GM18870 (cell line): ENCODE measurements at regions not wholly inside any gene's neighbourhood (a gene's known extent, or its start where the extent isn't known, plus 50 kb on each side); places are given as distances from the start of the nearest gene placed in this dataset.

Experiments
- ATAC-seq: cut with Tn5 transposase; IDR thresholded peaks from one replicate; pipeline ENCODE4 v1.9.1; 2021; ENCODE audit warnings: moderate library complexity; ENCODE audit not compliant: unreplicated experiment

DNA sequence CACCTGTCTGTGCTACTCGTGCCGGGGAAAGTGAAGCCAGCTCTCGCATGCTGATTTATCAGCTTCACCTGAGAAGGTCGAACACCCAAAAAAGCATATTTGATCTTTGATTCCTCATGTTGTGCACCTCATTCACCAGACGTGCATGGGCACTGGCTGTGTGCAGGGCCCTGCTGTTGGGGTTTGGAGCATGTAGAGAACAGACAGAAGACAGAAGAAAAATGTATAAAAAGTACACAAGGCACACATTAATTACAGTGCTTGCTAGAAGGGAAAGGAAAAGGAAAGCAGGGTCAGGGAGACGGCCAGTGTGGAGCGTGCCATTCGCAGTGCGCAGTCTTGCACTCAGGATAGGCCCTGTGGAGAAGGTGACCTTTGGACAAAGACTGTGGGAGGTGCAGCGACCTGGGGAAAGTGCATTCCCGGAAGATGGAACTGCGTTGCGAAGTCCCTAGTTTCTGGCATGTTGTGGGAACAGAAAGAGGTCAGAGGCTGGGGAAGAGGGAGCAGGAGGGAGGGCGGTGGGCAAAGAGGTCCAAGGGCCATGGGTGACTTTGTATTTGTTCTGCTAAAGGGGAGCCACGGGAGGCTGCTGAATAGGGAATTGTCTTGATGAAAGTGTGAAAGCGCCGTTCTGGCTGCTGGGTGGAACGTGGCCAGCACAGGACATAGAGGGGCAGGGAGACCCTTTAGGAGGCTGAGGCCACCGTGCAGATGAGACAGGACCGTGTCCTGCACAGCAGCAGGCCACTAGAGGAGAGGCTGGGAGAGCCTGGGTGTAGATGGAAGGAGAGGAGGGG, 232.8 kb downstream of the GLRX3 start:
- no peak for ATAC-seq

DNA sequence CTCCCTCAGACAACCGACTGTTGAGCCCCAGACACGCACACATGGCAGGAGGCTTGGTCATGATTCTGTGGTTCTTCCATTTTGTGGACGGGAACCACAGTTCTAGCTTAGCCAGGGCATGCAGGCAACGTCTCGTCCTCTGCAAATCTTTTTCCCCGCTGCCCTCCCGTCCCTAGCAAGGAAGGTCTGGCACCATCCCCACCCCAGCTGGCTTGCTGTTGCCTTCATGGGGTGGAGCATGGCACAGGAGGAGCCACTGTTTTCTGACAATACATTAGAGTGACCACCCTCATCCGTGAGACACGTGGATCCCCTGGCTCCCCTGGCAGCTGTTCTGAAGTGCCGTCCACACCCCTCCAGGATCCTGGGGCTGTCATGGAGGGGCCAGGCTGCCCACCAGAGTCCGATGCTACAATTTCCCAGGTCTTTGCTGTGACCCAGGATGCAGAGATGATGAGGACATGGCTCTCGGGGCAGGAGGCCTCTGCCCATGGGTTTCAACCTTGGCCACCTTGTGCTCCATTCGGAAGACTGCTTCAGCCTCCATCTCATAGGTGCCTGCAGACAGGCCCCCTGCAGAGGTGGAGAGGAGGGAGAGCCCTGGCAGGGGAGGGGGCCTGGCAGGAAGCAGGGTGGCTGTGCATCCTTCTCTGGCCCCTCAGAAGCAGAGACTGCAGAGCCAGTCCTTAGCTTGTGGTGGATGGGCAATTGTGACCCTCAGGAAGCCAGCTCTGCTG, 233.6 kb downstream of the GLRX3 start:
- no peak for ATAC-seq

DNA sequence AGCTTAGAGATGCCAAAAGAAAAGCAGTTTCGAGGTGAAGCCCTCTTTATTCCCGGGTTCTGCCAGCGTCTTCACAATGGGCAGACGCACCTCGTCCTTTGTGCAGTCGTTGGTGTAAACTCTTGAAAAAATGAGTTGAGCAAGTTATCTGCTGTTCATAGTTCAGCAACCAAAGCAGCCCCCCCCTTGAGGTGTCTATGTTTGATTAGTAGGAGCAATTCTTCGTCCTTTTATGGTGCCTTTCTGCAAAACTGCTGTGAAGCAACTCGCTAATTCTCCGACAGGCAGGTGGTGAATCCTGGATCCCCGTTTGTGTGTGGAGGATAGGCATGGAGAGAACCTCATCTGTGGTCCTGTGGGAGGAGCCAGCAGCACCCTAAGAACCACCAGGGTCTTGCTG, 234.5 kb downstream of the GLRX3 start:
- ATAC-seq = no peak

DNA sequence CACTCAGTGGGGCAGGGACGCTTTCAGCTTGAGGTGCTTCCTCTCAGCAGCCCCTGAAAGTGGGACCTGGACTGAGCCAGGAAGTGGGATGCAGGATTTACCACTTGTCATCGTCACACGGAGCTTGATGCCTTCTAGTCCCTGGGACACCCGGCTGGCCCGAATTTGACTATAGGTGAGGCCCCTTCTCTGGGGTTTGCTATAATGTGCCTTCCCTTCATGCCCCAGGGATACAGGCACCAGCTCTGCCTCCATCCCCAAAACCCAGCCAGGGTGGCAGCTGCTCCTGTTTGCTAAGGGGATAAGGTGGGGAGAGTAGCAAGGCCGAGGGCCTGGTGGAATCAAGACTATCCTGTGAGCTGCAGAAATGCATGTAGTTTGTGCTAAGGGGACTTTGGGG, 235.0 kb downstream of the GLRX3 start:
- ATAC-seq = no peak

DNA sequence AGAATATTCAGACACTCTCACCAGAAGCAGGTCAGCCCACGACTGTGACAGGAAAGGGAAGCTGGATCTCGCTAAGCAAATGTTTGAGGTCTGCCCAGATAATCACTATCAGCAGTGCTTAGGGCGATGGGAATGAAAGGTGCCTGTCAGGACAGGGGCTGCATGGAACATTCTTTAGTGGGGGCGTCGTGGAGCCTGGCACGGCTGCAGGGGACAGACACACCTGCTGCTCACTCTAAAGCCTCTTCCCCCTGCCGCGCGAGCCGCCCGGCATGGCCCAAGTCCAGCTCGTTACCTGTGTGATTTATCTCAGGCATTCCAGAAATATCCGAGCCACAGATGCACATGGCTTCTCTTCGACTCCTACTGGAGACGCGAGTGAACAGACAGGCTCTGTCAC, 235.5 kb downstream of the GLRX3 start:
- ATAC-seq = no peak

DNA sequence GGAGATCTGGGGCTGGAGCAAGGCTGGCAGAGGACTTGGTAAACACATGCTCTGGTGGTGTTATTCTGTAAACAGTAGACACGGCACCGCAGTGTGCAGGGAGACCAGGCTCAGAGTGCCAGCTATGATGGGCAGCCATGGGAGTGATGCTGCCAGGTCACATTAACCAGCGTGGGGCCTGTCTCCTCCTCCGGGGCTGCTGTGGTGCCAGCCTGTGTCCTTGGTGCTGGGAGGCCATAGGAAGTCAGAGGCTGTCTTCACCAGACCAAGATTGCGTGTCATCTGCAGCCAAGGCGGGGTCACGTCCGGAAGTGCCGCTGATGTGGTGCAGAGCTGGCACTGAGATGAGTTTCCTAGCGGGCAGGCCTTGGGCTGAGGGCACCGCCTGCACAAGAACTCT, 236.0 kb downstream of the GLRX3 start:
- no peak for ATAC-seq

DNA sequence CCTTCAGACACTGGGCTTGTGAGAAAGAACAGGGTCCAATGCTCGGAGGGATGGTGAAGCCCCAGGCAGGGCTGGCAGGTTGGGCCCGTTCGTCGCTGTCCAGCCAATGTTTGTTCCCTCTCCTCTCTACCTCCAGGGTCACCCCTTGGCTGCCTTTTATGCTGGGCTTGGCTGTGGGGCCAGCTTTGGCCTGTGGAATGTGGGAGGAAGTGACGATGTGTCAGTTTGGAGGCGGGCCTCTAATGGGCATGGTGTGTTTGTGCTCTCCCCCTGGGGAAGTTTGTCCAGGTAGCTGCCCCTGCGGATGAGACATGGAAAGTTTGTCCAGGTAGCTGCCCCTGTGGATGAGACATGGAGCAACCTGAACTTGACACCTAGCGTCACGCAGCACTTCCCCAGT, 236.7 kb downstream of the GLRX3 start:
- no peak for ATAC-seq

DNA sequence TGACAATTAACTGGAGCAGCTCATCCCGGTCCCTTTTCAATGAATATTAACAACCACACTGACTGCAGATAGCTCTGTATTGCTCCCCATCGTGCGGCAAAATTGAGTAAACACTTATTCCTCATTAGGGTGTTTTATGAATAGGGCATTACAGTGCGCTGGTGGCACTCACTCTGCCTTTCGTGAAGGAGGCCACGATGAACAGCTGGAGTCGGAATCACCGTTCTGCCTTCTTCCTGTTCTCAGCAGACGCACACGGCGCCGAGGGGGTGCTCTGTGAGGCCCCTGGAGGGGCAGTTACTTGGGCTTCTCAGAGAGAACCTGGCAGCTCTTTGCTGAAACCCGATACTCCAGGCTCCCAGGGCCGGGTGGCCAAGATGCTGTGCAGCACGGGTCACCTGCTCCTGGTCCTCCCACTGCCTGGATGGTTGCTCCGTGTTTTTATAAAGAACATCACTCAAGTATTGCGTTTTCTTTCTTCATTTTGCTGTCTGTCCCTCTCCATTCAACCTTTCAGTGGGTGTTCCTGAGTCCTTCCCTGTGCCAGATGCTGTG, 241.9 kb downstream of the GLRX3 start:
- no peak for ATAC-seq

DNA sequence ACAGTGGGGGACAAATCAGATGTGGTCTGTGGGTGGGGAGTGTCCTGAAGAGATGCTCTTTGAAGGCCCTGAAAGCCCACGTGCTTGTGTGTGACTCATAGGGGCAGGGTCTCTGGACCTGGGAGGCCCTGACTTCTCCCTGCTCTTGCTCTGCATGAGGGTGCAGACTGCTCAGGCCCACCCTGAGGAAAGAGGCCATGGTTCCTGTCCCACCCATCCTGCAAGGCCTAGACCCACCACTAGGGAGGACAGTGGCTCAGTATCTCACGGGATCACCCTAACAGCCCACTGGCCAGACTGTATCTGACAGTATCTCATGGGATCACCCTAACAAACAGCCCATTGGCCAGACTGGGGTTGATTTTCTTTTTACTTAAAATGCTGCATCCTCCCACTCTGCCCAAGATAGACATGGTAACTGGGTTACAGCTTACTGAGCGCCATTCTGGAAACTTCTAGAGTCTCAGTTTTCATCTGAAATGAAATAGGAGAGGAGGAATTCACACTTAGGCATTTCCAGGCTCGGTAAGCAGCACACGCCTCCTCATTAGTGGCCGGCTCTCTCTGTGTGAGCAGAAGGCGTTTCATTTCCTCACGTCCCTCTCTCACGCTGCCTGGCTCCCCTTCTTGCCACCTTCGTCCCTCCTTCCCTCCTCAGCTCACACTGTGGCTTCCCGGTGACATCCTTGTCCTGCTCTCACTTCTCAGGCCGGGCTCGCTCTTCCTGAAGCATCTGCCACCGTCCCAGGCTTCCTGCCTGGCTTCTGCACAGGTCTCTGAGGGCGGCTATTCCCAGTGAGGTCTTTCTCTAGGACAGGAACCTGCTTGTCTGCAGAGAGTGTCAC, 242.6 kb downstream of the GLRX3 start:
- no peak for ATAC-seq

DNA sequence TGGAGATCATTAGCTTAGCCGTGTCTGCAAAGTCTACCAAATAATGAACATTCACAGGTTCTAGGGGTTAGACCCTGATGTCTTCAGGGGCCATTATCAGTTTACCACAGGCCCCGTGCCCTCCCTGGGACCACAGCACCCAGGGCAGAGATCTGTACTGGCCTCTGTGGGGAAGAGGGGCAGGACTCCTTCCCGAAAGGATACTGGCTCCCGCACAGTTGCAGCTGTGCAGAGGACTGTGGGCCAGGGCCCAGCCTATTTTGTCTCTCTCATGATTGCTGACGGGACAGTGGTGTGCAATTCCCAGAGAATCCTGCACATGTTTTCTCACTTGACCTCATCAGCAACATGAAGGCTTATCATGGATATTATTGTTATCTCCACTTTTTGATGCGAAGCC, 243.9 kb downstream of the GLRX3 start:
- ATAC-seq = no peak

DNA sequence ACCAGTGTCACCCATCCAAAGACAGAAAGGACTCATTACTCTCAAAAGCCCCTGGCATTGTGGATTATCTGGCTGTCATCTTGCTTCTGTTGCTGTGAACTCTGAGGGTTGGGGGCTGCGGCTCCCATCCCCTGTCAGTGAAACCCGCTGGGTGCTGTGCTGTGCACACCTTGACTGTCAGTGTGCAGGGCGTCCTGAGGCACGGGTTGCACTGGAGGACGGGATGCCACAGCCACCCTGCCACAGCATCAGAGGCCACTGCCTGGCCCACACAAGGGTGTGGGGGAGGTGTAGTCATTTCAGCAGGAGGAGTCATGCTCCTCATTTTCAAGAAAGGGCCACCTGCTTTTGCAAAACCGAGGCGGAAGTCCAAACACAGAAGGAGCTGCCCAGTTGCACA, 245.8 kb downstream of the GLRX3 start:
- no peak for ATAC-seq

DNA sequence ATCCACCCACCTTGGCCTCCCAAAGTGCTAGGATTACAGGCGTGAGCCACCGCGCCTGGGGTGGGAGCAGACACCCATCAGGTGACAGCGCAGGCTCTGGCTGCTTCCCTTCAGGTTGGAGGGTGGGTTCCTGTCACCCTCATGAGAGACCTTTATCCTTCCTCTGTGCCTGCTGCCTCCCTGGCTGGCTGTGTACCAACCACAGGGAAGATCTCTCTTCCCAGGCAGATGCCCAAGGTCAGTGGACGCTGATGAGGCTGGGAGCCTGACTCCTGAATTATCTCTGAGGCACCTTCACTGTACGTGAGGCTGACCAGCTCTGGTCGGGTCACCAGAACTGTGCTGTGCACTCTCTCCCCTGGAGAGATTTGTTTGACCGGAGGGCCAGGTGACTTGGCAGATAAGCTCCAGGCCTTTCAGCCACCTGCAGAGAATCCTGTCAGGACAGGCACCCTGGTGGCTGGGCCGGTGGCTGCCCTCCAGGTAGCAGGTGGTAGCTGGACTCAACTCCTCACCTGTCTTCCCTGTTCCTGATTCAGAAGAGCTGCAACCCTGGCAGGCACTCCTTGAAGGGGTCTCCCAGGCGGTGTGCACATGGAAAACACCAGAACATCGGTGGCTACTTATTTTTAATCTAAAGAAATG, 251.9 kb downstream of the GLRX3 start:
- no peak for ATAC-seq

DNA sequence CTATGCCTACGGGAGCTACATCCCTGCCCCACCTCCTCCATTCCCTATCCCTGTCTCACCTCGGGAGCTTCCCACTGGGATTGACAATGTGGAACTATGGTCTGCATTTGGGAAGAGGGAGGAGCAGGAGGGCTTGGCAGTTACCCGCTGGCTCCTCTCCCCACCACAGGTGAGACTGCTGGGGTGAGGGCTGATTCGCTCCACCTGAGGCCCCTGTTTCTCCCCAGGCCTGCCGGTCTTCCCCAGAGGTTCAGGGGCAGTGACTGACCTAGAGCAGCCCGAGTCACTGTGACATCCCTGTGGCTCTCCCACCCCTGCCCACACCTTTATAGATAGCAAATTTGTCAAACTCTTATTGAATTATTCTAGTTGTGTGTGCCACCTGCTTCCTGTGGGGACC, 252.6 kb downstream of the GLRX3 start:
- ATAC-seq = no peak

DNA sequence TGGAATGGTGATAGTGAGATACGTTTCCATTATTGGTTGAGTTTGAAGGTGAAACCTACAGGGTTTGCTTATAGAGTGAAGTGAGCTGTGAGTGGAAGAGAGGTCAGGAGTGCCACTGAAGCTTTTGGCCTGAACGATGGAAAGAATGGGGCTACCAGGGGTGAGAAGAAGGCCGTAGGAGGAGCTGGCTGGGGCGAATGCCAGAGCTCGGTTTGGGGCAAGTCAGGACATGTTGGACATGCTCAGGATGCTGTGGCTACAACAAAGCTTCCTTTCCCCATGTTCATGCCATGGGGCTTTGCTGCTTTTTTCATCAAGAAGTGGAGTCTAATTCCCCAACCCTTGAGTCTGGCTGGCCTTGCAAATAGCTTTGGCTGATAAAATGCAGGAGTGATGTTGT, 253.7 kb downstream of the GLRX3 start:
- ATAC-seq = no peak

DNA sequence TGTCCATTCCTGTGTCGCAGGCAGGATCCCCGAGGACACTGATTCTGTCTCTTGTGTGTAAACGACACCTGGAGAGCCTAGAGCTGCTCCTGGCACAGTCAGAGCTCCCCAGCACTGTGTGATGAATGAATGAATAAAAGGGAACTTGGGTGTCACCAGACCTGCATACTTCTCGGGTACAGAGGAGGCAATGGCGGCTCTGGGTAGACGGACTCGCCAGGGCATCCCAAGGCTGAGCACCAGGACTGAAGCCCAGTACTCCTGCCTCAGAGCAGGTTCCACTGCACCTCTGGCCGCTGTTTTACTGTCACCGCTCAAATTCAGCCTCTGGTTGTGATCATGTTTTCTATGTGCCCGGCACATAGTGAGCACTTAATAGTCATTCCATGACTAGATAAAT, 255.8 kb downstream of the GLRX3 start:
- ATAC-seq = no peak

DNA sequence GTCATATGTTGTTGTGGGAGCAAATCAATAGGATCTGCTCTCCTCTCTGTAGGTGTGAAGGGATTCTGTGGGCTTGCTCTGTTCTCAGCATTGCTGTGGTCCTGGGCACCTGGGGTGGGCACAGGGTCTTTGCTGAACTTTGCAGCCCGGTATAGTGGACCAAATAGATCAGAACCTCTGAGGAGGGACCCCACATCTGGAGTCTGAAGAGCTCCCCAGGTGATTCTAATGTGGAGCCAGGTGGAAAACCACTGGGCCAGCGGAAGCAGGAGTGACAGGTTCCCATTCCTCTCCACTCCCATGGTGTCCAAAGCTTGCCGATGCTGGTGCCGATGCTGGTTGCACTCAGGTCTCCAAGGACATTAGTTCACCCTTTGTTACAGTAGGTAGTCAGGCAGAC, 257.2 kb downstream of the GLRX3 start:
- no peak for ATAC-seq

DNA sequence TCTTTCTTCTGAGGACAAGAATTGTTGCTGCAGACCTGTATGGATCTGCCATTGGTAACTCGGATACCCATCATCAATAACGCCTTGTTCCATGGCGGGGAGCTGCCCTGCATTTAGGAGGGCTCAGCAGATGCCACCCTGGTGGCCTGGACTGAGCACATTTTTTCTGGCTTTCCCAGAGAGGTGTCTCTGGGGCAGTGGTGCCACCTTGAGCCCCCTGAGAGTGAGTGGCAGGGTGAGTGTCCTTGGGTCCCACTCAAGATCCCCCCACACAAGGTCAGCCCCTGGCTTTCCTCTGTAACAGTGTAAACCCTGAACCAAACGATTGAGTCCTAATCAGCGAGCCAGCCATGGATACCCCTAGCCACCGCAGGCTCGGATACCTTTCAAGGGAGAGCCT, 258.6 kb downstream of the GLRX3 start:
- ATAC-seq = no peak

DNA sequence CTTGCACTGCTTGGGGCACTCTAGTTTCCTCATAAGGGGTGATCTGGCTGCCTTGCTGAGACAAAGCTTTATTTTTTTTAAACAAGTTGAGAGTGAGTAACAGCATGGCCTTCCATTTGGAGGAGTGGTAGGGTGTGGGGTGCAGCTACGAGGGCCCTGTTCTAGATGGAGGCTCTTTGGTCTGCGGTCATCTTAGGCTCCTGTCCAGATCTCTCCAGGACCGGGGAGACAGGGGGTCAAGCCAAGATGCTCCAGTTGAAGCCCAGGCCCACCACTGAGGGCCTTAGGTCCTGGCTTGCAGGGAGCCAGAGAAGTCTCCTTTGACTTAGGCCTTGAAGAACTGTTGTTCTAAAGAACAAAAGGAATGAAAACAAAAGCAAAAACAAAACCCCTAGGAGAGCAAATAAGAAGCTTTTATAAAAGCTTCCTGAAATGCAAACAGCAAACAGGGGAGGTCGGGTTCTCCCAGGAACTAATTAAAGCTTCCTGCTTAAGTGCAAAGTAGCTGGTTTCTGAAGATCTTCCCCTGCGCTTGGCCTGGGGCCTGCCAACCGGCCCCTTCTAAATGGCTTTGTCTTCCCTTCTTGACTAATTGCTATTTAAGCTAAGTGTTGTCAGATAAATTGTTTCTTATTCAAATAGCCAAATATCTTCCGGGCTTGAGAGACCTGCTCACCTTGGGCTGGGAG, 259.2 kb downstream of the GLRX3 start:
- ATAC-seq = no peak

DNA sequence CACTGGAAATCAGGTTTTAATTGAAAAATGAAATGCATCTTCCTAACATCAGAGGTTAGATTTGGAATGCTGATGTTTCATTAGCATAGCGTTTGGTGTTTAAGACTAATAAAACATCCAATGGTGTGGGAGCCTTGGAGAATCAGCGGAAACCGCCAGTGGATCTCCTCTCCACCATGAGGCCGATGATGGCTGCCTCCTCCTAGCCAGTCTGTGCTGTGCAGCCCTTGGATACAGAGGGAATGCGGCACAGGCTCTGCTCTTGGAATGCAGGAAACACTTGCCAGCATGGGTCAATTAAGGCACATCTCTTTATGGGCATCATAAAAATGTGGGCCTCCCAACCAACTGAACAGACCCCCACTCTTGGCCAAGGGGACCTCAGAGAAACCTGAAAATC, 259.9 kb downstream of the GLRX3 start:
- ATAC-seq = no peak
